Keratinocyte (primary cell): ENCODE measurements at regions not wholly inside any gene's neighbourhood (a gene's known extent, or its start where the extent isn't known, plus 50 kb on each side); places are given as distances from the start of the nearest gene placed in this dataset.

Experiments used
- DNase-seq: peaks from one replicate; pipeline ENCODE4 v3.0.0-alpha.2; 2011; ENCODE audit warnings: low read depth, missing footprints, low spot score
- FAIRE-seq: peaks from 2 replicates; lab custom pipeline; 2011; peaks lifted over from hg19 to GRCh38; lab: Jason Lieb, UNC
- H2AFZ ChIP-seq: 2 replicates; pipeline ENCODE4 v1.6.0; 2012; ENCODE audit warnings: low read length, control low read depth, inconsistent platforms; ENCODE audit not compliant: control insufficient read depth
- H3K27ac ChIP-seq: 2 replicates; pipeline ENCODE4 v1.5.1; 2011; ENCODE audit warnings: low read length; ENCODE audit not compliant: control insufficient read depth, insufficient read depth
- H3K27me3 ChIP-seq: 3 replicates; pipeline ENCODE4 v1.6.0; 2011; ENCODE audit warnings: low read length; ENCODE audit not compliant: control insufficient read depth, insufficient read depth; ENCODE audit errors: extremely low read depth
- H3K36me3 ChIP-seq, 2 experiments: 2 replicates in 1 of 2; 3 replicates in 1 of 2; pipeline ENCODE4 v1.5.1; 2011; ENCODE audit warnings: low read length in 2 of 2, mild to moderate bottlenecking in 1 of 2; ENCODE audit not compliant: control insufficient read depth in 2 of 2, insufficient read depth in 2 of 2; ENCODE audit errors: extremely low read depth in 1 of 2
- H3K4me1 ChIP-seq: 3 replicates; pipeline ENCODE4 v1.5.1; 2011; ENCODE audit warnings: low read length; ENCODE audit not compliant: control insufficient read depth, insufficient read depth; ENCODE audit errors: extremely low read depth
- H3K4me2 ChIP-seq: 3 replicates; pipeline ENCODE4 v1.6.0; 2011; ENCODE audit warnings: low read depth, low read length; ENCODE audit not compliant: control insufficient read depth, insufficient read depth; ENCODE audit errors: extremely low read depth
- H3K4me3 ChIP-seq, 3 experiments: fragments of 200-600 bp in 1 of 3; sonication (generic) in 1 of 3; 2 replicates in 2 of 3; 3 replicates in 1 of 3; pipeline ENCODE4 v1.5.1; 2011 to 2016; ENCODE audit warnings: low read length in 3 of 3, mild to moderate bottlenecking in 3 of 3, control low read depth in 2 of 3, inconsistent platforms in 1 of 3, low read depth in 1 of 3, mixed read lengths in 1 of 3, mixed run types in 1 of 3, moderate library complexity in 1 of 3; ENCODE audit not compliant: control insufficient read depth in 2 of 3, insufficient read depth in 2 of 3; ENCODE audit errors: extremely low read depth in 1 of 3
- H3K79me2 ChIP-seq: 2 replicates; pipeline ENCODE4 v1.6.0; 2012; ENCODE audit warnings: low read length; ENCODE audit not compliant: control insufficient read depth, insufficient read depth
- H3K9ac ChIP-seq: 3 replicates; pipeline ENCODE4 v1.6.0; 2011; ENCODE audit warnings: low read length; ENCODE audit not compliant: control insufficient read depth, insufficient read depth; ENCODE audit errors: extremely low read depth
- H3K9me1 ChIP-seq: 3 replicates; pipeline ENCODE4 v1.6.0; 2011; ENCODE audit warnings: low read length; ENCODE audit not compliant: control insufficient read depth, insufficient read depth; ENCODE audit errors: extremely low read depth
- H3K9me3 ChIP-seq: 2 replicates; pipeline ENCODE4 v1.5.1; 2012; ENCODE audit warnings: low read depth, low read length; ENCODE audit not compliant: control insufficient read depth
- H4K20me1 ChIP-seq: 3 replicates; pipeline ENCODE4 v1.6.0; 2011; ENCODE audit warnings: low read length; ENCODE audit not compliant: control insufficient read depth, insufficient read depth; ENCODE audit errors: extremely low read depth
- EZH2 ChIP-seq: IDR thresholded peaks from one replicate; pipeline ENCODE4 v1.6.1; 2012; ENCODE audit warnings: inconsistent platforms, mild to moderate bottlenecking, low read length, moderate library complexity
- dilution Hi-C: fragments of 300-500 bp; cut with MboI; formaldehyde crosslinking; loops from one replicate; pipeline ENCODE4 v1.7.0; 2020; ENCODE audit warnings: low sequenced_read_pairs; ENCODE audit not compliant: extremely low pct_ligation_motif_present
- TF ChIP-seq, protein P1 (sequence below), 3 experiments: IDR thresholded peaks in 1 of 3; conservative IDR thresholded peaks in 1 of 3; optimal IDR thresholded peaks in 1 of 3; 2 replicates in 2 of 3; 3 replicates in 1 of 3; pipeline versions ENCODE3 to v1.5.1; 2011; ENCODE audit warnings: low read length in 3 of 3, mild to moderate bottlenecking in 3 of 3, moderate library complexity in 2 of 3, control low read depth in 1 of 3, inconsistent platforms in 1 of 3; ENCODE audit not compliant: insufficient read depth in 2 of 3; ENCODE audit errors: extremely low read depth in 1 of 3

DNA sequence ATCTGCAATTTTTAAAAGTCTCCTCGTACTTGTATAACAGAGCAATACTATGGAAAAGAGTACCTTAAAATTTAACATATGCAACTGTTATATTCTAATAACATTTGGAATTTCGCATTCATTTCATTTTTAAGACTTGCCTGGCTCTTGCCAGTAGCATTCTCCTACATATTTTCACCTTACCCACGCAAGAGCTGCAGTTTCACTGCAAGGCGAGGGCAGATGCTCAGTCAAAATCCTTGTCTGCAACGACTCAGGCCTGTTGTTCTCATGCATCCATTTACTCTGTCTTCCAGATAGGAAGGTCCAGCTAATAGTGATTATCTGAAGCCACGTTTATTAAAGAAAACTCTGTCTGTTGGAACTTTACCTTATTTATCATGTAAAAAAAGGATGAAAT lies 227.0 kb upstream of the RFC3 start:
- Histone ChIP-seq H3K79me2 (no peaks in the 10 kb centered on the region), H3K4me2 (no peak overlapping the region), H3K27ac (no peak overlapping the region), H3K4me3 (no peak overlapping the region), H3K4me1 (no peaks in the 10 kb centered on the region), H3K9me3 (no peaks in the 10 kb centered on the region), H3K9me1 (no peaks in the 10 kb centered on the region), H3K27me3 (no peaks in the 10 kb centered on the region), H4K20me1 (no peaks in the 10 kb centered on the region), H3K9ac (no peak overlapping the region), H3K36me3 (no peaks in the 10 kb centered on the region), H2AFZ (no peak overlapping the region)
- DNase-seq (no peak), FAIRE-seq (no peak)
- dilution Hi-C loops: no loop called here
- TF ChIP-seq, protein P1, sequence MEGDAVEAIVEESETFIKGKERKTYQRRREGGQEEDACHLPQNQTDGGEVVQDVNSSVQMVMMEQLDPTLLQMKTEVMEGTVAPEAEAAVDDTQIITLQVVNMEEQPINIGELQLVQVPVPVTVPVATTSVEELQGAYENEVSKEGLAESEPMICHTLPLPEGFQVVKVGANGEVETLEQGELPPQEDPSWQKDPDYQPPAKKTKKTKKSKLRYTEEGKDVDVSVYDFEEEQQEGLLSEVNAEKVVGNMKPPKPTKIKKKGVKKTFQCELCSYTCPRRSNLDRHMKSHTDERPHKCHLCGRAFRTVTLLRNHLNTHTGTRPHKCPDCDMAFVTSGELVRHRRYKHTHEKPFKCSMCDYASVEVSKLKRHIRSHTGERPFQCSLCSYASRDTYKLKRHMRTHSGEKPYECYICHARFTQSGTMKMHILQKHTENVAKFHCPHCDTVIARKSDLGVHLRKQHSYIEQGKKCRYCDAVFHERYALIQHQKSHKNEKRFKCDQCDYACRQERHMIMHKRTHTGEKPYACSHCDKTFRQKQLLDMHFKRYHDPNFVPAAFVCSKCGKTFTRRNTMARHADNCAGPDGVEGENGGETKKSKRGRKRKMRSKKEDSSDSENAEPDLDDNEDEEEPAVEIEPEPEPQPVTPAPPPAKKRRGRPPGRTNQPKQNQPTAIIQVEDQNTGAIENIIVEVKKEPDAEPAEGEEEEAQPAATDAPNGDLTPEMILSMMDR (optimal IDR thresholded peaks at IDR 0.05 in 1 of 3, IDR thresholded peaks at IDR 0.05 in 1 of 3, conservative IDR thresholded peaks at IDR 0.05 in 1 of 3; ENCODE audit: extremely low read depth in 1 of 3, insufficient read depth in 2 of 3, low read length in 3 of 3): no peak
- no peak for TF ChIP-seq EZH2

DNA sequence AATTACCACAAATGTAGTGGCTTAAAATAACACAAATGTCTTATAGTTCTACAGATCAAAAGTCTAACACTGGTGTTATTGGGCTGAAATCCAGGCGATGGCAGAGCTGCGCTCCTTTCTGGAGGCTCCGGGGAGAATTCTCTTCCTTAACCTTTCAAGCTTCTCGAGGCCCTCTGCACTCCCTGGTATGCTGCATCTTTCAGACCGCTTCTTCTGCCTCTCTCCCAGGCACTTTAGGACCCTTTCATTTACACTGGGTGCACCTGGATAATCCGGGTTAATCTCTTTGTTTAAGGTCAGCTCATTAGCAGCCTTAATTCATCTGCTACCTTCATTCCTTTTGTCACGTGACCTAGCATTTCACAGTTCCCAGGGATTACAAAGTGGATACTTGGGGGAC lies 211.3 kb upstream of the RFC3 start:
- Histone ChIP-seq H3K27me3 (no peaks in the 10 kb centered on the region), H3K36me3 (no peaks in the 10 kb centered on the region), H3K9me3 (no peaks in the 10 kb centered on the region), H3K4me3 (no peak overlapping the region), H3K79me2 (no peaks in the 10 kb centered on the region), H3K9me1 (no peaks in the 10 kb centered on the region), H4K20me1 (no peaks in the 10 kb centered on the region), H3K4me1 (no peaks in the 10 kb centered on the region), H2AFZ (no peak overlapping the region), H3K27ac (no peak overlapping the region), H3K4me2 (no peak overlapping the region), H3K9ac (no peak overlapping the region)
- TF ChIP-seq EZH2: no peak
- TF ChIP-seq, protein P1 (optimal IDR thresholded peaks at IDR 0.05 in 1 of 3, IDR thresholded peaks at IDR 0.05 in 1 of 3, conservative IDR thresholded peaks at IDR 0.05 in 1 of 3; ENCODE audit: extremely low read depth in 1 of 3, insufficient read depth in 2 of 3, low read length in 3 of 3): no peak
- dilution Hi-C loops: no loop called here
- DNase-seq (no peak), FAIRE-seq (no peak)
